Endometrium (tissue), 2 donors: ENCODE measurements at regions not wholly inside any gene's neighbourhood (a gene's known extent, or its start where the extent isn't known, plus 50 kb on each side); places are given as distances from the start of the nearest gene placed in this dataset.

Experiments
- FAIRE-seq: peaks from 2 replicates; lab custom pipeline; 2012; peaks lifted over from hg19 to GRCh38; lab: Jason Lieb, UNC
- donor health status: control.
- donor health status: control.

DNA sequence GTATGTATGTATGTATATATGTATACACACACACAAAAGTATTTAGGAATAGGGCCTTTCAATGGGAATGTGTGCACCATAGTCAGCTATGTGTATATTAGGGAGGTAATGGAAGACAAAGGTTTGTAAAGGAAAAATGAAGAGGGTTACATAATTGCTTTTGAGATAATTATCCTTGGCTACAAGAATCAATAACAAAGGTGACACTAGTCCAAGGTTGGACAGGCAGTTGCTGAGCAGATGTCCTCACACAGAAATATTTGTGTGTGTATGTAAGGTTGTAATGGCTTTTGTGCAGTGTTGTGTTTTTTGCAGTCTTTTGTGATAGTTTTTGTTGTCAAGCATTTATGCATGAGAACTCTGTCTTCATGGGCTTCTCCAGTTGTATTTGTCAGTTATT, 157.9 kb upstream of the MARCKS start:
- no peak for FAIRE-seq

DNA sequence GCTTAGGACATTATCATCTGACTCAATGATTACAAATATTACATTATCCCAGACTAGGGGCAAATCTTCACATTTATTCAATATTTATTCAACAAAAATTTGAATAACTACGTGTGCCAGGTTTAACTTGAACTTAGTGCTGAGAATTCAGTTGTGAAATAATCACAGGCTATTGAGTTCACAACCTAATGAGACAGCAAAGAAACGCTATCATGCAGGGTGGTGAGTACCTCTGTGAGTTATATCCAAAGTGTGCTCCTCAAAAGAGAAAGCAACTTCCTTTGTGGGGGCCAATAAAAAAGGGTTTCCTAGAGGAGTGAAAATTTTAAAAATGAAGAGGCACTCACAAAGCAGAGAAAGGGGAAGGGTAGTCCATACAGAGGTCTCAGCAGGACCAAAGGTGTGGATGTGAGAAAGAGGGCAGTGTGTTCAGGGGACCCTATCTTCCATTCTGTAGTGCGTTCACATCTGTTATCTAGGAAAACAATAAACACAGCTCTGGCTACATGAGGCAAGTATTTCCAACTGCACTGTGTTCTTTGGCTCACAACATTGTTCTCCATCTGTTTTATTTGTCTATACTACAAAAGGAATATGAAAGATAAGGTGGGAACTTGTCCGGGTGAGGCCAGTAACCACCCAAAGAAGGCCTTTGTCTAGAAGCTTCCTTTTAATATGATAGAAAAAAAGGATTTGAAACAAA, 155.4 kb upstream of the MARCKS start:
- FAIRE-seq: no peak

DNA sequence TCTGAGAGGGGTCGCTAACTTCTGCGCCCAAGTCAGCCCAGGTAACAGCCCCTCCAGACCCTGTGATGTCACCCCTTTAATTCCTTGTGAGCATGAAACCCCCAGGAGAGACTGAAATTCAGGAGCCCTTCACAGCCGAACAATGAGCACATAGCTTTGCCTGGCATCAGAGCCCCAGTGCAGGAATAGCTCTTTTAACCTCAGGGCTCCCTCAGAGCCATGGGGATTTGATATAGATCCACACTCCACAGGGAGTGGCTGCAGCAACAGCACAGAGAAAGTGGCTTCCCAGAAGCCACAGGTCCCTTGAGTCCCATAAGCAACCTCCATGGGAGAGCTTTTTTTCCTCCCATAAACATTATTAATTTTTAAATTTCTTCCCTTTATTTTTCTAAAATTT, 150.0 kb upstream of the MARCKS start:
- no peak for FAIRE-seq

DNA sequence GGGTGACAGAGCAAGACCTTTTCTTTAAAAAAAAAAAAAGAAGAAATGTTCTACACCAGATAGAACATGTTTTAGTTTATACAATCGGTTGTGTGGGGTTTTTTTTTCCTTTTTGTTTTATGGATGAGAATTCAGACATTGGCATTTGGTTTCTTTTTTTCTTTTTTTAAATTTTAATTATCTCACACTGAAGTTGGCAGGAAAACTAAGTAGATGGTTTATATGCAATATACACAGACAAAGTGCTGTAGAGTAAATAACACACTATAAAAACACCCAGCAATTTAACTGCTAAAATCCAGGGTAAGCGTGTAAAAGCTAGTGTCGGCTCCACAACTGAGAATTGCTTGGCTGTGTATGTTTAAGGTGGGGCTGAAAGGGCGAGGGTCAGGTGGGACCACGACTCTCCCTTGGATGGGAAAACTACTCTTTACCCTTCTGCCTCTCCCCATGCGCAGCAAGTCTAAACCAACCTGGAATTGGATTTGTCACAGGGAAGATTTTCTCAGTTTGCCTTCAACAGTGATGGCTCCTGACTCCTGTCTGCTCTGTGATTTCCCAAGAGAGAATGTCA, 147.1 kb upstream of the MARCKS start:
- FAIRE-seq: no peak

DNA sequence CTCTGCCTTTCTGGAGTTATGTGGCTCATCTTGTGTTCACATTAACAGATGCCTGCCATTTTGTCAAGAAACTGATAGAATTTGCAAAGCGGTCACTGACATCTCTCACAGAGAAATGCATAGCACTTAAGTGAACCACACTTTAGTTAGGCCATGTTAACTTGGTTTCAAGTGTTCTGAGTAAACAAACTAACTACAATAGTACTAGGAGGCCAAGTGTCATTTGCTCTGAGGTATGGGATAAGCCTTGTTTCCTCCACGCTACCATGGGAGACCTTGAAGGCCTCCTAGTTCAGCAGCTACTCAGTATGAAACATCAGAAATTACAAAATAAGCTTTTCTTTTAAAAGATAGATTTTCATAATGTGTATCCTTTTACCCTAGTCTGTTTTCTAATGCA, 143.5 kb upstream of the MARCKS start:
- no peak for FAIRE-seq

DNA sequence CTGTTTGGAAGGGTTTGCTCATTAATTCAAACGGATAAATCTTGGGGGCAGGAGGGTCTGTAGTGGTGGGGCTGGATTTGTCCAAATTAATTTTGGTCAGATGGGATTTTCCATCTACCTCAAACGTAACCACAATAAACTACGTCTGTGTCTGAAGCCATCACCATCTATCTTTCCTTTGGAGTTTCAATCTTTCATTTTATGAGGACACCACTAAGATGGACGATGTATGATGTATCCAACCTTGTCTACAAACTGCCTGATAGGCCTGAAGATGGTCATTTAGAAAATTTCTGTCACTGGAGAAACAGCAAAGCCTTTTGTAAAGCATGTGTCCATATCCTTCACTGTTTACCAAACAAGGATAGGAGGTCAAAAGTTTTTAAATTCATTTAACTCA, 138.6 kb upstream of the MARCKS start:
- no peak for FAIRE-seq

DNA sequence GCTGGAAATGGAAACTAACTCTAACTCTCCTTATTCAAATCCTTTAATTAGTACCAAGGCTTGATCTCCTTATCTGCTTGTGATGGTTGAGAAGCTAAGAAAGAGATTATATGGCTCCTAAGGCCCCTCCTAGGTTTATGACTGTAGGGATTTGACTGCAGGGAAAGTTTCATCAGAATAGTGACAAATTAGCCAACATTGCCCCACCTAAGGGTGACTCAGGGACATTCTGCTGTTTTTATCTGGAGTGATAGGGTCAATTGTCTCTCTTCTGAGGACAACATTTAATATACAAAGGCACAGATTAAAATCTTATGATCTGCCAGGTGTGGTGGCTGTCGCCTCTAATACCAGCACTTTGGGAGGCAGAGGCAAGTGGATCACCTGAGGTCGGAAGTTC, 138.1 kb upstream of the MARCKS start:
- FAIRE-seq: no peak

DNA sequence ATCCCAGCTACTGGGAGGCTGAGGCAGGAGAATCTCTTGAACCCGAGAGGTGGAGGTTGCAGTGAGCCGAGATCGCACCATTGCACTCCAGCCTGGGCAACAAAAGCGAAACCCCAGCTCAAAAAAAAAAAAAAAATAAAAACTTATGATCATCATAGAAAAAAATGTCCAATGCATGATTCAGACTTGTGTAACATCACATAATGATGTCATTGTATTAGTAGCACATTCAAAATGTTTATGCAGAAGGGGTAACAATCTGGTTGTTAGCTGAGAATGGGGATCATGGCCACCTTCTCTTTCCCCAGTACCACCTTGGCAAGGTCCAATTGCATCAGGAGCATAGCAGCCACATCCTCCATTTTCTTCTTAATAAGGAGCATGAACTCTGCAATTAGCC, 137.6 kb upstream of the MARCKS start:
- FAIRE-seq: no peak

DNA sequence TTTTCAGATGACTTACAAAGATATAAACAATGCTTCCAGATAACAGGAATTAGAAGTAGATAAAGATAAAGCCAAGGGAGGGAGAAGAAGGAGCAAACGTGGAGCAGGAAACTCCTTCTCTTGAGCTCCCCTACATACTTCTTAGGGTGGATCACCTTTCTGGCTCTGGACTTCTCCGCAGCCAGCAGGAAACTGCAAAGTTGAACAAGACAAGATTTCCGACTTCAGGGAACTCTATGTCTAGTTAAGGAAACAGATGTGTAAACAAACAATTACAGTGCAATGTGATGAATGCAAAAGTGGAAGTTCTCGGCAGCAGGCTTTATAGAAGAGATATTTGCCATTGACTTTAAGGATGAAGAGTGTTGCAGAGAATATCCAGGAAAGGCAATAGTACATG, 134.0 kb upstream of the MARCKS start:
- no peak for FAIRE-seq

DNA sequence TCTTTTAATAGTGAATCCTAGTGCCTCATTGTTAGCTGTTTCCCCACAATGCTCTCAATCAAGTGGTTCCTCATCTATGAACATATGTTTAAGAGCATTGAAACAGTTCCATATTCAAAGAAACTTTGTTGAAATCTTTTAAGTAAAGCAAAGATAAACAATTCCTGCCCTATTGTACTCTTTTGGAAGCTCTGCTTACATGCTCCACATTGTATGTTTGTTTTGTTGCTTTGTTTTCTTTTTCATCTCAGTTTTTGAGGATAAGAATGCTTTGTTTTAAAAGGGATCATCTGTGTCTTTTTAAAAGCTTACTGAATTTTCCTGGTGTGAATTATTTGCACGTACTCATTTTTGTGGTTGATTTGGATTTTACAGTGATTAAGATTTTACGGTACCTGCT, 132.2 kb upstream of the MARCKS start:
- peak; percentile 87 for FAIRE-seq

DNA sequence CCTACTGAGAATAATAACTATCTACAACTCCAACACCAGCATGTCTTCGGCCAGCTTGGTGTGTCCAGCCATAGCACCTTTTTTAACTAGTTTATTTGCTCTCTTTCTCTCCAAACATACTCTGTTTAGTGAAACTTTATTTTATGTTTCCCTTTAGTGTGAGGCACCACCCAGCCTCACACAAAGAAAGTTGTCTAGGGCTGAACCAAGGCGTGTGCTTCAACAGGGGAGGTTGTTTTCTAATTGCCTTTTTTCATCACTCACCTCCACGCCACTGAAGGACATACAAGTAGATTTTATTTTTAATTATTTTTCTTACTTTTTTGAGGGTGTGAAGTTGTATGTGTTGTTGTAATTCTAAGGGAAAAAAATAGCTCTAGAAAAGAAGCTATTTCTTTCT, 125.6 kb upstream of the MARCKS start:
- no peak for FAIRE-seq

DNA sequence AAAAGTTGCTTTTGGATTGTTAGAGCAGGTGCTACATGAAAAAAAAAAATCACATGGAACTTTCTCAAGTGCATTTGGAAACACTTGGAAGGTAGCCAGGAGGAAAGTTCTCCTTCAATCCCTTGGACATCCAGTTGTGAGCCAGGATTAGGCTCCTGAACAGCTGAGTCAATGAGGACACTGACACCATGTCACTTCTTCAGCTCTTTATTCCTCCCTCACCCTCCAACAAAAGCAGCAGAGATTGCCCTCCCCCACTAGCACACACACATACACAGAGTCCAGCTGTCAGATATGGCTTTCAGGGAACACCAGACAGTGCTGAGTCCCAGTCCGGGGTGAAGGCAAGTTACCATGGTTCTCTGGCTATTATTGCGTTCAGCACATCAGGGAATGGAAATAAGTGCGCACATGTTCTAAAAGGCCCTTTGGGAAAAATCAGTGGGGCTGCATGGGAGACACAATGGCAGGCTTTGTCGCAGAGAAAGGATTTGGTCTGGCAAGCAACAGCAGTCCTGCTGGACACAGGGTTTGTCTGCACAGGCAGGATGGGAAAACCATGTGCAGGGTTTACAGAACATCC, 124.7 kb upstream of the MARCKS start:
- no peak for FAIRE-seq

DNA sequence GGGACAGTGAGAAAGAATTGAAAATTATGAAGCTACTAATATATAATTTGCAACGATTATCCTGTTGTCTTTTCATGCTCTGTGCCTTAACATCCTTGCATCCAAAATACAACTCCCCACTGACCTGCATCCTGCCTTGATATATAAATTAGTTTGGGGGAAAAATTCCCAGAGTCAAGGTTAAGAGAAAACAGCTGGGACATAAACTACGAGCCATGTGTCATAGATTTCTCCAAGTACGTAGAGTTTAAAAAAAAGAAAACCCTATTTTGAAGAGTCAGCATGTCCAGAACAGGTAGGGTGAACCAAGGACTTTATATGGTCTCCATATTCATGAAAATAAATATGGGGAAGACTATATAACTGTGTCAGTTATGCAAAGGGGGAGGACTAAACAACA, 123.8 kb upstream of the MARCKS start:
- peak; percentile 87 for FAIRE-seq

DNA sequence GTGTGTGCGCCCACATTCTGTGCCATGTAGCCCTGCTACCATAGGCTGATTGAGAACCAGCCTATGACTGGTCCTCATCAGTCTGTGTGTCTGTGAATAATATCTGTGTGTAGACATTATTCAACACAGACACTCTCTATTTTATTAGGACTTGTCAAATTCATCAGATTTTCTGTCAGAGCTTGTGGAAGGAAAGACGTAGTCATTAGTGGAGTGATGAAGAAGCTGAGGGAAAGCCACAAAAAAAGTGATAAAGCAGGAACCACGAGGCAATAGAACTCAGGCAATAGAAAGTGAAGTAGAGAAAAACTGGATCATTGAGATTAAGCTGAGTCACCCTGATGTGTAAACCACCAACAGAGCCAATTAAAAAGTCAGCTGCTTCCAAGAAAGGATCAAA, 122.2 kb upstream of the MARCKS start:
- no peak for FAIRE-seq

DNA sequence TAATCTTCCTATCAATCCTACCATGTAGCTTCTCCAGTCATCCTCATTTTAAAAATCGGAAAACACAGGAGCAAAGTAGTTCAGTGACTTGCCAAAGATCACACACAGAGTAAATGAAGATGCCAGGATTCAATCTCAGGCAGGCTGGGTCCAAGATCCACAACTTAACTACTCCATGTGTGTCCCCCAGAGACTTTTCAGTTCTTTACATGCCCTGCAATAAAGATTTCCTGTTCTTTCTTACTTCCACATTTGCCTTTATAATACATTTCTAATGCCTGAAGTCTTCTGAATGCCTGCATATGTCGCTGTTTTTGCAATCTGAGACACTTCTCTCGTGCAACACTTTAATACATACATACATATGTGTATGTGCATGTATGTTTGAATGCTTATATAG, 121.7 kb upstream of the MARCKS start:
- no peak for FAIRE-seq

DNA sequence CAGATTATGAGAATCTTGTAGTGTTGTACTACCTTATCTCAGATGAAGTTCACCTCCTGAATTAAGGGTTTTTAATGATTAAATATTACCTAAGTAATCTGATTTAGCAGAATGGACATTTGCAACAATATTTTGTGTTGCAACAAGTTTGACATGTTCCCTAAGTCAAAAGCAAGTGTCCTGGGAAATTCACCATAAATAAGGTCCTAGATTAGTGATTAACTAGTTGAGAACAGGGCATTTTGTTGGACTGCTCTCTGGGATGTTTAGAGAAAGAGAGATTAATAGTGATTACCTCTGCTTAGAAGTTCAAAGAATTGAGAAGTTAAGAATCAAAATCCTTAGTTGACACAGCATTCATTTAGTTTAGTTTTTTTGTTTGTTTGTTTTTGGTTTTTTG, 120.2 kb upstream of the MARCKS start:
- no peak for FAIRE-seq

DNA sequence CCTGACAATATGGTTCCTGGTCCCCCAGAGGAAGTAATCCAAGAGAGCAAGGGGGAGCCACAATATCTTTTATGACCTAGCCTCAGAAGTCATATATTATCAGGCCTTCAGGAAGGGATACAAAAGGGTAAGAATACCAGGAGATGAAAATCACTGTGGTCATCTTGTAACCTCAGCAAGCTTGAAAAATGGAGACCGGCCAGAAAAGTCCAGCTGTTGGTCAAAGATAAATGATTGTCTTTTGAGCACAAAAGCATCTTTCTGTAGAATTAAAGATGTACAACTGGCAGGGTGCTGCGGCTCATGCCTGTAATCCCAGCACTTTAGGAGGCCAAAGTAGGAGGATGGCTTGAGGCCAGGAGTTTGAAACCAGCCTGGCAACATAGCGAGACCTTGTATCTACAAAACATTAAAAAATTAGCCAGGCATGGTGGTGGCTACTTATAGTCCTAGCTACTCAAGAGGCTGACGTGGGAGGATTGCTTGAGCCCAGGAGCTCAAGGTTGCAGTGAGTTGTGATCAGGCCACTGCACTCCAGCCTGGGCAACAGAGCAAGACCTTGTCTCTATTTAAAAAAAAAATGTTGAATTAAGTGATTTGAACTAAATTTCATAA, 118.0 kb upstream of the MARCKS start:
- no peak for FAIRE-seq

DNA sequence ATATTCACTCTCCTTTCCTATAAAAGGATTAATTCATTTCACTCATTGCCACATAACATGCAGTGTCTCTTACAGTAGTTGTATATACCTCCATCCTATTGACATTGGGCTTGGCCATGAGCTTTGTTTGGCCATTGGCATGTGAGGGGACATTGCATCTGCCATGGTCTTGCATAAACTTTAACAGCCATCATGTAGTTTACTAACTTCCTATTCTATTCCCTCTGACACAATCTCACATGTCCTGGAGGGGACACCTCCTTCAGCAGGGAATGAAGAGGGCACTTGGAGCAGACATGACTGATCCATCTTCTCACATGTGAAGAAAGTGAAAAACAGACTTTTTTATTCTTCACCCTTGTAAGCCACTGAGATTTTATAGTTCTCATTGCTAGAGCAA, 115.5 kb upstream of the MARCKS start:
- no peak for FAIRE-seq

DNA sequence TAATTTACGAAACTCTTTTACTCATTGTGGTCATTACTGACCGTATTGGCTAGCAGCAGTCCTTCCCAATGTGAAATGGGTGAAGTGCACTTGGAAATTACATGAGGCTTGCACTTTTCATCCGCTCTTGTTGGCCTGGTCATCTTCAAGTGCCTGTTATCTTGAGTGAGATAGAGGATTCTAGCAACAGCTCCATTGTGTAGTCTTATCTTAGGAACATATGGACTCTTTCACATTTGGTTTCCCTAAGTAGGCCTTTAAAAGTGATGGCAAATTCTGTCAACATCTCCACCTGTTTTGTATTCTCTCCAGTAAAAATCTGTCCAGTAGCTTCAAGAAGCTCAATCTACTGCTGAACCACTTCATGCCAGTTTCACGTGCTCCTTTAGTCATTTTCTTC, 114.8 kb upstream of the MARCKS start:
- no peak for FAIRE-seq

DNA sequence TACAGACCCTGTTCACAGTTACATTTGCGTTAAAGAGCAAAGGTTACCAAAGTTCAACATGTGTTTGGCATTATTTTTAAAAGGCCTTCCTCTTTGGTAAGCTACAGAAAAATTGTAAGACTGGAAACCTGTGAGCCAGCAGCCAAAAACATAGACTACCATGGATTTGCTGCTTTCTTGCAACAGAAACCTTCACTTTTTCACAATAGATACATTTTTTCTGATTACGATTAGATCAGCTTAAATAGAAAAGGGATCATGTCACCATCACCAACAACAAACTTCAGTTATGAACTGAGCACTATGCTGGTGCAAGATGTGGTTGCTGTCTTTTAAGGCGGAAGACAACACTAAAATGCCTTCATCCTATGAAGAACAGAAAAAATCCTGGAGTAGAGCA, 112.3 kb upstream of the MARCKS start:
- no peak for FAIRE-seq

DNA sequence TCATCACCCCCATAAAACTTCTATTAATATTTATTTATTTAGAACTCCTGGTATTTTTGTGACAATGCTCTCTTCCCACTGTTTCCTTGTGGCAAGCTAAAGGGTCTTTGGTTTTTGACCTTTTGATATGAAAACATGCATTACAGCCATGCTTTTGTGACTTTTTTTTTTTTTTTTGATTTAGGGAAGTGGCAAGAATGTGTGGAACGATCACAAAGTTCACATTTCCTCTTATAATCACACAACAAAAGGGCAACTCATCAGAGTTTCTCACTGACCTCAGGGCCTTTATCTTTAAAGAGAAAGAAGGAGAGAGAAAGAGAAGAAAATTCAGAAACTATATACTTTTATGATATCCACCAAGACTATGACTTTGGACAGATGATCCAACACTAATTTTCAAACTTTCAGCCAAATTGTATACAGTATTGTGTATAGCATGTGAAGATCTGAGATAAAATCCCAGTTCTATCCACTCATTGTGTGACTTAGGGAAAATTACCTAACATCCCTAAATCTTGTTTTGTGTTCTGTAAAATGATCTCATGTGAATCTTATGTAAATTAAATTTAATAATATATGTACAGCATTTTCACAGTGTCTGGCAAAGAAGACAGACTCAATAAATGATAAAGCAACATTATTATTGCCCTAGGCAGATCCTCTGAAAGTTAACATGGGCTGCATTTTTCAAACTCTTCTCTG, 106.8 kb upstream of the MARCKS start:
- FAIRE-seq: no peak

DNA sequence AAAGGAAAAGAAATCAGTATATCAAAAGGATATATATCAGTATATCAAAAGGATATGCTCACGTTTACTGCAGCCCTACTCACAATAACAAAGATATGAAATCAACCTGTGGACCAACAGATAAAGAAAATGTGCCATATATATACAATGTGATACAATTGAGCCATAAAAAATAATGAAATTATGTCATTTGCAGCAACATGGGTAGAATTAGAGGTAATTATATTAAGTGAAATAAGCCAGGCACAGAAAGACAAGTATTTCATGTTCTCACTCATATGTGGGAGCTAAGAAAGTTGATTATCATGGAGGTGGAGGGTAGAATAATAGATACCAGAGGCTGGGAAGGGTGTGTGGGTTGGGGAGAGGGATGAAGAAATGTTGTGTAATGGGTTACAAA, 102.9 kb upstream of the MARCKS start:
- FAIRE-seq: no peak
